HCT116 (cell line): ENCODE measurements at regions not wholly inside any gene's neighbourhood (a gene's known extent, or its start where the extent isn't known, plus 50 kb on each side); places are given as distances from the start of the nearest gene placed in this dataset.

Experiments used
- ATAC-seq: fragments of 200-7000 bp; cut with Tn5 transposase; 2 replicates; pipeline ENCODE4 v1.9.1; 2020; ENCODE audit warnings: mild to moderate bottlenecking, moderate library complexity
- BruUV-seq: library from RNA; stranded (reverse); fragments of 400-500 nt; replicated peaks from 2 replicates; lab custom pipeline; 2021; lab: Mats Ljungman, UMichigan
- CTCF ChIA-PET: fragments of 300-600 bp; sonication (Branson Sonifier 250); formaldehyde crosslinking; loops from one replicate; lab custom pipeline; 2021; ENCODE audit warnings: antibody characterized with exemption; lab: Charles Lee
- POLR2A ChIA-PET: fragments of 300-600, 350-600 bp; sonication (Branson Sonifier 250); formaldehyde crosslinking; loops from one replicate; lab custom pipeline; 2021; ENCODE audit warnings: antibody characterized with exemption; lab: Charles Lee
- RAD21 ChIA-PET, 2 experiments: fragments of 300-600 bp; sonication (Branson Sonifier 250); formaldehyde crosslinking; loops; one replicate each; lab custom pipeline; 2023; ENCODE audit warnings: low total read pairs in 2 of 2; ENCODE audit not compliant: uncharacterized antibody in 2 of 2, unreplicated experiment in 2 of 2, low non-redundant PET in 1 of 2; lab: Charles Lee
- DNase-seq: peaks from one replicate; pipeline ENCODE4 v3.0.0-alpha.2; 2010; ENCODE audit warnings: low read depth, low spot score
- H2AFZ ChIP-seq: fragments of 200-600 bp; shearing (Covaris generic), sonication (generic); 2 replicates; pipeline ENCODE4 v1.6.1; 2017; ENCODE audit warnings: low read depth, mixed run types, mixed read lengths, antibody characterized with exemption, low read length; ENCODE audit not compliant: poor library complexity, severe bottlenecking
- H3K27ac ChIP-seq: 2 replicates; pipeline ENCODE4 v1.5.1; 2012; ENCODE audit warnings: low read depth, low read length
- H3K27me3 ChIP-seq: fragments of 200-600 bp; sonication (generic); 2 replicates; pipeline ENCODE4 v1.6.1; 2016; ENCODE audit warnings: mixed run types, low read length, mixed read lengths; ENCODE audit not compliant: insufficient read depth
- H3K36me3 ChIP-seq, 2 experiments: fragments of 200-500 bp in 1 of 2; fragments of 200-600 bp in 1 of 2; sonication (Bioruptor generic) in 1 of 2; sonication (generic) in 1 of 2; 2 replicates each; pipeline versions ENCODE4 v1.5.1 to v1.6.1; 2014 to 2016; ENCODE audit warnings: low read length in 2 of 2, inconsistent platforms in 1 of 2, mixed read lengths in 1 of 2, mixed run types in 1 of 2; ENCODE audit not compliant: insufficient read depth in 2 of 2, control insufficient read depth in 1 of 2
- H3K4me1 ChIP-seq, 2 experiments: fragments of 200-600 bp in 1 of 2; sonication (generic) in 1 of 2; 2 replicates each; pipeline versions ENCODE4 v1.5.1 to v1.6.1; 2012 to 2017; ENCODE audit warnings: low read length in 2 of 2, inconsistent platforms in 1 of 2, mild to moderate bottlenecking in 1 of 2, mixed read lengths in 1 of 2, mixed run types in 1 of 2, moderate library complexity in 1 of 2; ENCODE audit not compliant: insufficient read depth in 2 of 2, control insufficient read depth in 1 of 2
- H3K4me2 ChIP-seq: fragments of 200-600 bp; sonication (generic); 2 replicates; pipeline ENCODE4 v1.6.1; 2017; ENCODE audit warnings: mixed run types, low read length, mixed read lengths
- H3K4me3 ChIP-seq, 2 experiments: fragments of 200-600 bp in 1 of 2; sonication (generic) in 1 of 2; replicated peaks in 1 of 2; 2 replicates each; pipeline ENCODE4 v1.5.1; 2011 to 2016; ENCODE audit warnings: low read length in 2 of 2, control low read depth in 1 of 2, low read depth in 1 of 2, mild to moderate bottlenecking in 1 of 2, mixed read lengths in 1 of 2, mixed run types in 1 of 2
- H3K79me2 ChIP-seq: fragments of 200-600 bp; sonication (generic); 2 replicates; pipeline ENCODE4 v1.6.1; 2017; ENCODE audit warnings: mild to moderate bottlenecking, mixed run types, low read length, moderate library complexity, mixed read lengths; ENCODE audit not compliant: insufficient read depth
- H3K9ac ChIP-seq: fragments of 200-600 bp; sonication (generic); 2 replicates; pipeline ENCODE4 v1.6.1; 2016; ENCODE audit warnings: low read length, mixed read lengths
- H3K9me2 ChIP-seq: fragments of 200-600 bp; sonication (generic), shearing (Covaris generic); 2 replicates; pipeline ENCODE4 v1.6.1; 2017; ENCODE audit warnings: mixed run types, mild to moderate bottlenecking, moderate library complexity; ENCODE audit not compliant: insufficient read depth
- H3K9me3 ChIP-seq, 2 experiments: fragments of 200-500 bp in 1 of 2; fragments of 200-600 bp in 1 of 2; sonication (Bioruptor generic) in 1 of 2; sonication (generic) in 1 of 2; 2 replicates each; pipeline ENCODE4 v1.6.1; 2014 to 2017; ENCODE audit warnings: low read length in 2 of 2, mixed read lengths in 2 of 2, inconsistent platforms in 1 of 2, low read depth in 1 of 2, mild to moderate bottlenecking in 1 of 2, mixed run types in 1 of 2, moderate library complexity in 1 of 2; ENCODE audit not compliant: control insufficient read depth in 1 of 2, insufficient read depth in 1 of 2
- H4K20me1 ChIP-seq: fragments of 200-600 bp; sonication (generic), shearing (Covaris generic); 2 replicates; pipeline ENCODE4 v1.6.1; 2017; ENCODE audit warnings: mixed run types, mild to moderate bottlenecking, moderate library complexity; ENCODE audit not compliant: insufficient read depth
- ATF3 ChIP-seq: IDR thresholded peaks from 2 replicates; pipeline ENCODE4 v1.6.1; 2012
- CBX3 ChIP-seq: IDR thresholded peaks from 2 replicates; pipeline ENCODE4 v1.6.1; 2012; ENCODE audit warnings: low read depth
- CEBPB ChIP-seq: IDR thresholded peaks from 2 replicates; pipeline ENCODE4 v1.6.1; 2012; ENCODE audit warnings: low read depth
- ELF1 ChIP-seq: IDR thresholded peaks from 2 replicates; pipeline ENCODE4 v1.6.1; 2012; ENCODE audit warnings: low read depth, borderline replicate concordance
- EZH2phosphoT487 ChIP-seq: fragments of 200-600 bp; IDR thresholded peaks from 2 replicates; pipeline ENCODE4 v1.6.1; 2018; ENCODE audit warnings: antibody characterized with exemption, borderline replicate concordance
- FOSL1 ChIP-seq: IDR thresholded peaks from 2 replicates; pipeline ENCODE4 v1.6.1; 2012; ENCODE audit warnings: low read depth
- JUND ChIP-seq: IDR thresholded peaks from 2 replicates; pipeline ENCODE4 v1.6.1; 2012
- MAX ChIP-seq: IDR thresholded peaks from 2 replicates; pipeline ENCODE4 v1.6.1; 2012
- RAD21 ChIP-seq: IDR thresholded peaks from 2 replicates; pipeline ENCODE4 v1.6.1; 2012; ENCODE audit warnings: low read depth, mild to moderate bottlenecking
- SIN3A ChIP-seq: IDR thresholded peaks from 2 replicates; pipeline ENCODE4 v1.6.1; 2012; ENCODE audit warnings: low read depth
- SP1 ChIP-seq: IDR thresholded peaks from 2 replicates; pipeline ENCODE4 v1.6.1; 2012; ENCODE audit warnings: low read depth
- YY1 ChIP-seq: IDR thresholded peaks from 2 replicates; pipeline ENCODE4 v1.6.1; 2011; ENCODE audit warnings: low read length, low read depth, moderate library complexity, mild to moderate bottlenecking; ENCODE audit not compliant: insufficient replicate concordance; ENCODE audit errors: extremely low read depth
- ZFX ChIP-seq: fragments of 450-650 bp; IDR thresholded peaks from 2 replicates; pipeline ENCODE4 v1.6.1; 2017
- ZNF274 ChIP-seq: fragments of 200-500 bp; sonication (Bioruptor generic); IDR thresholded peaks from 2 replicates; pipeline ENCODE4 v1.6.1; 2014; ENCODE audit warnings: mild to moderate bottlenecking, low read depth, low read length, inconsistent platforms
- intact Hi-C: fragments of 100-400 bp; cut with micrococcal nuclease; formaldehyde crosslinking; loops from 2 replicates; pipeline ENCODE4 v1.10.0; 2022

- H4K20me1 ChIP-seq, result no peaks in the 10 kb centered on the region
- no peak overlapping the region for H3K27ac ChIP-seq
- intact Hi-C loops, result no loop called here
- no peak overlapping the region for H3K4me2 ChIP-seq
- H3K79me2 ChIP-seq, result no peaks in the 10 kb centered on the region
- ChIA-PET CTCF (no interaction called here), POLR2A (no interaction called here), RAD21 (no interaction called here)
- no peak for ATAC-seq
- no peaks in the 10 kb centered on the region for H3K36me3 ChIP-seq
- no peak overlapping the region for H2AFZ ChIP-seq
- DNase-seq, result no peak
- H3K9me3 ChIP-seq, result no peaks in the 10 kb centered on the region
- no peak overlapping the region for H3K9ac ChIP-seq
- TF ChIP-seq SIN3A, result no peak
- TF ChIP-seq ZFX, result no peak
- TF ChIP-seq CEBPB, result no peak
- no peak for TF ChIP-seq RAD21
- no peak for TF ChIP-seq ATF3
- TF ChIP-seq SP1, result no peak
- no peak for TF ChIP-seq ZNF274
- TF ChIP-seq MAX, result no peak
- no peak for TF ChIP-seq JUND
- H3K4me3 ChIP-seq, result no peak overlapping the region
- no TSS peak for BruUV-seq
- no peaks in the 10 kb centered on the region for H3K9me2 ChIP-seq
- H3K4me1 ChIP-seq, result no peaks in the 10 kb centered on the region
- H3K27me3 ChIP-seq, result peaks cover 85% of the 10 kb centered on the region
Measured at GRCh38 chr2:65869296-65869695, 436.9 kb upstream of the SPRED2 start.

DNA sequence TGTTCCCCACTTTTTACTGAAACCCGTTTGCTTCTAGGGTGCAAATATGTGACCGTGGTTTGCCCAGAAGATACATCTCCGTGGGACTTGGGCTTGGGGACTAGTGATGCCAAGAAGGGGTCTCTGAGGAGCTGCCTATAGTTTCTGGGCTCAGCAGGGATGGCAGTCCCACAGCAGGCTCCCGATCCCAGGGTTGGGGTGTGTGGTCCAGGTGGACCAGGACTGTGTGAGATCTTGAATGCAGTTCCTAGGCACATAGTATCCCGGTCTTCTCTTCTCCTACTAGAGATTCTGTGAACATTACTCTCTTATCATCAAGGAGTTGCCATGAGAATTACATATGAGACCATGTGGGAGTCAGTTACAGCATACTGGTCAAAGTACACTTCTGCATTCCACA, 435.8 kb upstream of the SPRED2 start:
- no peak for ATAC-seq
- no TSS peak for BruUV-seq
- Histone ChIP-seq H3K27me3 (peaks cover 80% of the 10 kb centered on the region), H3K9me2 (no peaks in the 10 kb centered on the region), H2AFZ (no peak overlapping the region), H4K20me1 (no peaks in the 10 kb centered on the region), H3K4me1 (no peaks in the 10 kb centered on the region), H3K9me3 (no peaks in the 10 kb centered on the region), H3K4me2 (no peak overlapping the region), H3K4me3 (no peak overlapping the region), H3K79me2 (no peaks in the 10 kb centered on the region), H3K27ac (no peak overlapping the region), H3K36me3 (no peaks in the 10 kb centered on the region), H3K9ac (no peak overlapping the region)
- ChIA-PET POLR2A (no interaction called here), CTCF (no interaction called here), RAD21 (no interaction called here)
- intact Hi-C loops, result no loop called here
- TF ChIP-seq SP1, result no peak
- TF ChIP-seq ELF1, result no peak
- TF ChIP-seq EZH2phosphoT487, result no peak
- TF ChIP-seq CBX3, result no peak
- TF ChIP-seq YY1, result no peak
- no peak for TF ChIP-seq FOSL1
- DNase-seq, result no peak
